MM.1S (cell line): ENCODE measurements at regions not wholly inside any gene's neighbourhood (a gene's known extent, or its start where the extent isn't known, plus 50 kb on each side); places are given as distances from the start of the nearest gene placed in this dataset.

Experiments used
- DNase-seq: peaks from one replicate; pipeline ENCODE4 v3.0.0-alpha.2; 2015
- H2AFZ ChIP-seq: fragments of 300-600 bp; sonication (generic); 2 replicates; pipeline ENCODE4 v1.6.0; 2016; ENCODE audit warnings: antibody characterized with exemption, low read length
- H3F3A ChIP-seq: fragments of 300-600 bp; sonication (generic); 2 replicates; pipeline ENCODE4 v1.6.1; 2016; ENCODE audit warnings: mild to moderate bottlenecking, antibody characterized with exemption, low read length, moderate library complexity, mixed read lengths; ENCODE audit not compliant: insufficient read depth
- H3K27ac ChIP-seq: fragments of 300-600 bp; sonication (generic); 2 replicates; pipeline ENCODE4 v1.5.1; 2016; ENCODE audit warnings: mild to moderate bottlenecking, low read length
- H3K27me3 ChIP-seq: fragments of 300-600 bp; sonication (generic); replicated peaks from 2 replicates; pipeline ENCODE4 v1.6.0; 2016; ENCODE audit warnings: low read length; ENCODE audit not compliant: insufficient read depth
- H3K36me3 ChIP-seq: fragments of 300-600 bp; sonication (generic); replicated peaks from 2 replicates; pipeline ENCODE4 v1.6.1; 2016; ENCODE audit warnings: mild to moderate bottlenecking, low read length, mixed read lengths; ENCODE audit not compliant: insufficient read depth
- H3K4me1 ChIP-seq: fragments of 300-600 bp; sonication (generic); 2 replicates; pipeline ENCODE4 v1.6.1; 2016; ENCODE audit warnings: low read length, mixed read lengths
- H3K4me2 ChIP-seq: fragments of 300-600 bp; sonication (generic); 2 replicates; pipeline ENCODE4 v1.6.0; 2016; ENCODE audit warnings: low read depth, low read length
- H3K4me3 ChIP-seq: fragments of 300-600 bp; sonication (generic); 2 replicates; pipeline ENCODE4 v1.5.1; 2016; ENCODE audit warnings: low read length, mixed read lengths
- H3K79me2 ChIP-seq: fragments of 300-600 bp; sonication (generic); 2 replicates; pipeline ENCODE4 v1.6.1; 2016; ENCODE audit warnings: mixed run types, low read length, mixed read lengths
- H3K9ac ChIP-seq: fragments of 300-600 bp; sonication (generic); 2 replicates; pipeline ENCODE4 v1.6.1; 2016; ENCODE audit warnings: low read length, mixed read lengths
- H3K9me2 ChIP-seq: fragments of 300-600 bp; sonication (generic); replicated peaks from 2 replicates; pipeline ENCODE4 v1.6.1; 2016; ENCODE audit warnings: mild to moderate bottlenecking, low read length, mixed read lengths; ENCODE audit not compliant: insufficient read depth
- H3K9me3 ChIP-seq: fragments of 300-600 bp; sonication (generic); replicated peaks from 2 replicates; pipeline ENCODE4 v1.6.1; 2016; ENCODE audit warnings: mild to moderate bottlenecking, low read length, mixed read lengths; ENCODE audit not compliant: insufficient read depth
- H4K20me1 ChIP-seq: fragments of 300-600 bp; sonication (generic); 2 replicates; pipeline ENCODE4 v1.6.1; 2016; ENCODE audit warnings: mild to moderate bottlenecking, low read length, moderate library complexity, mixed read lengths; ENCODE audit not compliant: insufficient read depth
- EZH2 ChIP-seq: fragments of 300-600 bp; sonication (generic); optimal IDR thresholded peaks from 2 replicates; pipeline ENCODE3; 2017; ENCODE audit warnings: low read depth, mild to moderate bottlenecking, antibody characterized with exemption, low read length, mixed read lengths
- EZH2phosphoT487 ChIP-seq: fragments of 300-600 bp; sonication (generic); IDR thresholded peaks from 2 replicates; pipeline ENCODE4 v1.6.1; 2018; ENCODE audit warnings: antibody characterized with exemption, low read length
- TF ChIP-seq, protein P1 (sequence below): fragments of 300-600 bp; sonication (generic); IDR thresholded peaks from 2 replicates; pipeline ENCODE4 v1.5.1; 2016; ENCODE audit warnings: antibody characterized with exemption, low read length, mixed read lengths

DNA sequence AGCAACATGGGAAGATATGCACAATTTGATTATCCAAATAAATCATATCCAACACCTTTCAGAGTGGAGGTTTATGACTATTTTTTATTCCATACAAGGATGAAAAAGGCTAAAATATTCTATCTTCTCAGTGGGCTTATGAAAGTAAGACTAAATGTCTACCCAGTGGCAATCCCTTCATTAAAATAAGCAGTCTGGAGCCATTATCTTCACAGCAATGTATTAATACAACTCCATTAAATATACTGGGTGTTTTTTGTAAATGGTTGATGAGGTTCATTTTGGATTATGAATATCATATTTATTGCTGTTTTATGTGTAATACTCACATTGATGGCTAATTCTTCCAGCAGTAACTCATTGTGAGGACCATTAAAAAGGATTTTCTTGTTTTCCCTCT, 352.7 kb upstream of the SOX11 start:
- Histone ChIP-seq H3K9me2 (no peaks in the 10 kb centered on the region), H3K4me3 (no peak overlapping the region), H3F3A (no peaks in the 10 kb centered on the region), H3K9me3 (no peaks in the 10 kb centered on the region), H4K20me1 (no peaks in the 10 kb centered on the region), H3K4me2 (no peak overlapping the region), H3K36me3 (no peaks in the 10 kb centered on the region), H3K9ac (no peak overlapping the region), H3K27ac (no peak overlapping the region), H3K4me1 (no peaks in the 10 kb centered on the region), H3K79me2 (no peaks in the 10 kb centered on the region), H3K27me3 (no peaks in the 10 kb centered on the region), H2AFZ (no peak overlapping the region)
- TF ChIP-seq EZH2 (no peak), EZH2phosphoT487 (no peak)
- TF ChIP-seq, protein P1, sequence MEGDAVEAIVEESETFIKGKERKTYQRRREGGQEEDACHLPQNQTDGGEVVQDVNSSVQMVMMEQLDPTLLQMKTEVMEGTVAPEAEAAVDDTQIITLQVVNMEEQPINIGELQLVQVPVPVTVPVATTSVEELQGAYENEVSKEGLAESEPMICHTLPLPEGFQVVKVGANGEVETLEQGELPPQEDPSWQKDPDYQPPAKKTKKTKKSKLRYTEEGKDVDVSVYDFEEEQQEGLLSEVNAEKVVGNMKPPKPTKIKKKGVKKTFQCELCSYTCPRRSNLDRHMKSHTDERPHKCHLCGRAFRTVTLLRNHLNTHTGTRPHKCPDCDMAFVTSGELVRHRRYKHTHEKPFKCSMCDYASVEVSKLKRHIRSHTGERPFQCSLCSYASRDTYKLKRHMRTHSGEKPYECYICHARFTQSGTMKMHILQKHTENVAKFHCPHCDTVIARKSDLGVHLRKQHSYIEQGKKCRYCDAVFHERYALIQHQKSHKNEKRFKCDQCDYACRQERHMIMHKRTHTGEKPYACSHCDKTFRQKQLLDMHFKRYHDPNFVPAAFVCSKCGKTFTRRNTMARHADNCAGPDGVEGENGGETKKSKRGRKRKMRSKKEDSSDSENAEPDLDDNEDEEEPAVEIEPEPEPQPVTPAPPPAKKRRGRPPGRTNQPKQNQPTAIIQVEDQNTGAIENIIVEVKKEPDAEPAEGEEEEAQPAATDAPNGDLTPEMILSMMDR: no peak
- no peak for DNase-seq

DNA sequence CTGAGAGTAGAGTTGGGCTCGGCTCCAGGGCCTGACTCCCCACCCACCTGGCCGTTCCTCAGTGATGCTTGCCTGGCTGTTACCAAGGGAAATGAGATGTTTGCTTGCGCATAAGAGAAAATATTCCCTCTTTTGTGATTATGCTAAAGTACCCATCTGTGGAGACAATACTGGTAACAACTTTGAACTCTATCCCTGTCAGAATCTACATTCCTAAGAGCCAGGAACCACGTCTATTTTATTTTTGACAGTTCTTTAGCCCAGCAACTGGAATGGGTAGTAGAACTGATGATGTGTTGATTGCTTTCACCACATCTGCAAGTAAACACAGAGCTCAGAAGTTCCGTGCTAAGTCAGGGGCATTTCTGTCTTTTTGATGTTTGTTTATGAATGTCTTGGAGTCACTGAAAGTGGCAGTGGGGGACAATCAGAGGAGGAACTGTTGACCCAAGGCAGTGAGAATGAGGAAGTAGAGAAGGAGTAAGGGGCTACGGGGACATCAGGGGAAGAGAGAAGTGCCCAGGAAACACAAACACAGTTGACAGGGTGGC, 348.3 kb upstream of the SOX11 start:
- Histone ChIP-seq H3K36me3 (no peaks in the 10 kb centered on the region), H3K9ac (no peak overlapping the region), H3K9me3 (no peaks in the 10 kb centered on the region), H3K4me3 (no peak overlapping the region), H3K4me1 (no peaks in the 10 kb centered on the region), H3K9me2 (no peaks in the 10 kb centered on the region), H3K4me2 (no peak overlapping the region), H2AFZ (no peak overlapping the region), H4K20me1 (no peaks in the 10 kb centered on the region), H3K27me3 (no peaks in the 10 kb centered on the region), H3K27ac (no peak overlapping the region), H3K79me2 (no peaks in the 10 kb centered on the region), H3F3A (no peaks in the 10 kb centered on the region)
- TF ChIP-seq EZH2: no peak
- no peak for TF ChIP-seq EZH2phosphoT487
- TF ChIP-seq, protein P1: no peak
- no peak for DNase-seq

DNA sequence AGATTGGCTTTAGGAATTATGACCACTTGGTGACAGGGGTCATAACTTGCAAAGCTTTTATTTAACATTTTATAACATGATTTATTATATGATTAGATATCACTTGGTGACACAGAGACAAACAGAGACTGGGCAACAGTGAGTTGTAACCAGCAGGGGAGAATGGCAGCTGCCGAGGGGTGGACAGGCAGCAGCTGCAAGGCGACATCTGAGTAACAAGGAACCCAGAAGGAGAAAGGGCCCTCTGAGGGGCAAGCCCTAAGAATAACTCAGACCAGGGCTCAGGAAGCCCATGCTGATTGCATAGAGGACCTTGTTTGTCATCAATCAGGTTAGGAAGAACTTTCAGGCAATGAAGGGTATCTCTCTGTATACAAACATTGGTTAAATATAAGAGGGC, 339.9 kb upstream of the SOX11 start:
- Histone ChIP-seq H2AFZ (no peak overlapping the region), H3K79me2 (no peaks in the 10 kb centered on the region), H4K20me1 (no peaks in the 10 kb centered on the region), H3K4me1 (no peaks in the 10 kb centered on the region), H3K9ac (no peak overlapping the region), H3K36me3 (no peaks in the 10 kb centered on the region), H3K27ac (no peak overlapping the region), H3K9me2 (no peaks in the 10 kb centered on the region), H3K4me2 (no peak overlapping the region), H3K4me3 (no peak overlapping the region), H3F3A (no peaks in the 10 kb centered on the region), H3K9me3 (no peaks in the 10 kb centered on the region), H3K27me3 (no peaks in the 10 kb centered on the region)
- no peak for DNase-seq
- no peak for TF ChIP-seq EZH2
- TF ChIP-seq EZH2phosphoT487: no peak
- TF ChIP-seq, protein P1: no peak
